IMR-90 (cell line): ENCODE measurements at regions not wholly inside any gene's neighbourhood (a gene's known extent, or its start where the extent isn't known, plus 50 kb on each side); places are given as distances from the start of the nearest gene placed in this dataset.

Experiments used
- ATAC-seq: fragments of 200-7000 bp; cut with Tn5 transposase; 2 replicates; pipeline ENCODE4 v1.9.1; 2020; ENCODE audit warnings: low read depth, mild to moderate bottlenecking, moderate library complexity
- BruUV-seq: library from RNA; stranded (reverse); fragments of 400-500 nt; replicated peaks from 2 replicates; lab custom pipeline; 2021; lab: Mats Ljungman, UMichigan
- CTCF ChIA-PET: fragments of 300-600 bp; formaldehyde crosslinking; extraction: SDS; loops from one replicate; lab custom pipeline; 2021; ENCODE audit warnings: antibody characterized with exemption; lab: Yijun Ruan, JAX
- POLR2A ChIA-PET: fragments of 300-600 bp; sonication (Branson Sonifier 250); formaldehyde crosslinking; loops from one replicate; lab custom pipeline; 2022; ENCODE audit warnings: antibody characterized with exemption; ENCODE audit not compliant: unreplicated experiment; lab: Charles Lee
- DNase-seq: peaks from one replicate; pipeline ENCODE4 v3.0.0; 2013
- H2AFZ ChIP-seq: replicated peaks from 2 replicates; pipeline ENCODE3; 2013; ENCODE audit warnings: low read length, mild to moderate bottlenecking; ENCODE audit not compliant: poor library complexity
- H2AK5ac ChIP-seq: 2 replicates; pipeline ENCODE4 v1.6.1; 2013; ENCODE audit warnings: low read depth, low read length, inconsistent platforms
- H2AK9ac ChIP-seq: replicated peaks from 2 replicates; pipeline ENCODE3; 2013; ENCODE audit warnings: mild to moderate bottlenecking, low read depth, low read length, moderate library complexity; ENCODE audit not compliant: poor library complexity
- H2BK120ac ChIP-seq: 2 replicates; pipeline ENCODE4 v1.6.1; 2013; ENCODE audit warnings: low read depth, low read length, inconsistent platforms
- H2BK15ac ChIP-seq: 3 replicates; pipeline ENCODE4 v1.6.1; 2013; ENCODE audit warnings: low read depth, low read length, inconsistent platforms
- H2BK20ac ChIP-seq: 2 replicates; pipeline ENCODE4 v1.6.1; 2013; ENCODE audit warnings: low read depth, mild to moderate bottlenecking, inconsistent platforms, low read length, moderate library complexity
- H2BK5ac ChIP-seq: 2 replicates; pipeline ENCODE4 v1.6.1; 2013; ENCODE audit warnings: mild to moderate bottlenecking, low read depth, low read length, inconsistent platforms; ENCODE audit not compliant: poor library complexity, severe bottlenecking
- H3K14ac ChIP-seq: replicated peaks from 2 replicates; pipeline ENCODE4 v1.6.1; 2013; ENCODE audit warnings: low read depth, low read length, inconsistent platforms
- H3K18ac ChIP-seq: 2 replicates; pipeline ENCODE4 v1.6.1; 2013; ENCODE audit warnings: low read depth, low read length, control low read depth
- H3K23ac ChIP-seq: 2 replicates; pipeline ENCODE4 v1.6.1; 2013; ENCODE audit warnings: low read depth, low read length, inconsistent platforms
- H3K27ac ChIP-seq: 2 replicates; pipeline ENCODE4 v1.5.1; 2013; ENCODE audit warnings: mild to moderate bottlenecking, control low read depth, low read length; ENCODE audit not compliant: insufficient read depth
- H3K27me3 ChIP-seq: 2 replicates; pipeline ENCODE4 v1.6.1; 2013; ENCODE audit warnings: low read length; ENCODE audit not compliant: control insufficient read depth, insufficient read depth
- H3K36me3 ChIP-seq: 2 replicates; pipeline ENCODE4 v1.6.1; 2013; ENCODE audit warnings: low read length, mixed read lengths; ENCODE audit not compliant: control insufficient read depth, insufficient read depth
- H3K4ac ChIP-seq: 2 replicates; pipeline ENCODE4 v1.6.1; 2013; ENCODE audit warnings: low read depth, low read length, inconsistent platforms
- H3K4me1 ChIP-seq: 2 replicates; pipeline ENCODE4 v1.6.1; 2013; ENCODE audit warnings: low read length, mixed read lengths; ENCODE audit not compliant: control insufficient read depth, insufficient read depth
- H3K4me2 ChIP-seq: 2 replicates; pipeline ENCODE4 v1.6.1; 2013; ENCODE audit warnings: low read depth, mild to moderate bottlenecking, control low read depth, low read length, moderate library complexity
- H3K4me3 ChIP-seq: 2 replicates; pipeline ENCODE4 v1.5.1; 2013; ENCODE audit warnings: low read depth, mild to moderate bottlenecking, control low read depth, low read length, moderate library complexity; ENCODE audit not compliant: insufficient read depth
- H3K56ac ChIP-seq: 2 replicates; pipeline ENCODE4 v1.6.1; 2013; ENCODE audit warnings: low read length, inconsistent platforms; ENCODE audit not compliant: insufficient read depth; ENCODE audit errors: extremely low read depth
- H3K79me1 ChIP-seq, 2 experiments: 2 replicates each; pipeline ENCODE4 v1.6.1; 2013; ENCODE audit warnings: low read length in 2 of 2, inconsistent platforms in 1 of 2, low read depth in 1 of 2
- H3K9ac ChIP-seq: 2 replicates; pipeline ENCODE4 v1.6.1; 2013; ENCODE audit warnings: low read depth, low read length, control low read depth
- H3K9me1 ChIP-seq: 2 replicates; pipeline ENCODE4 v1.6.1; 2013; ENCODE audit warnings: low read length, inconsistent platforms; ENCODE audit not compliant: insufficient read depth
- H3K9me3 ChIP-seq: 2 replicates; pipeline ENCODE4 v1.6.1; 2013; ENCODE audit warnings: low read length; ENCODE audit not compliant: control insufficient read depth, insufficient read depth
- H4K20me1 ChIP-seq: 2 replicates; pipeline ENCODE4 v1.6.1; 2013; ENCODE audit warnings: low read length, inconsistent platforms; ENCODE audit not compliant: insufficient read depth
- H4K5ac ChIP-seq: 2 replicates; pipeline ENCODE4 v1.6.1; 2013; ENCODE audit warnings: mild to moderate bottlenecking, low read depth, low read length, control low read depth
- H4K8ac ChIP-seq, 2 experiments: 2 replicates each; pipeline ENCODE4 v1.6.1; 2013; ENCODE audit warnings: low read depth in 2 of 2, low read length in 2 of 2, control low read depth in 1 of 2, inconsistent platforms in 1 of 2
- H4K91ac ChIP-seq: 2 replicates; pipeline ENCODE4 v1.6.1; 2013; ENCODE audit warnings: low read depth, low read length, inconsistent platforms; ENCODE audit not compliant: insufficient read depth
- FOS ChIP-seq: fragments of 150-350 bp; IDR thresholded peaks from 2 replicates; pipeline ENCODE4 v1.6.1; 2016; ENCODE audit warnings: low read depth, low read length
- RAD21 ChIP-seq: IDR thresholded peaks from 2 replicates; pipeline ENCODE4 v1.6.1; 2012; ENCODE audit warnings: low read length, improper control_type of control experiment
- USF2 ChIP-seq: fragments of 150-350 bp; IDR thresholded peaks from 2 replicates; pipeline ENCODE4 v1.6.1; 2017; ENCODE audit warnings: mild to moderate bottlenecking, antibody characterized with exemption, low read length, low read depth
- WGBS, 2 experiments: methylation state at CpG; one replicate each; pipeline versions ENCODE4 v1.1.5 to v1.1.7; 2013; ENCODE audit warnings: missing lambda C conversion rate in 2 of 2; ENCODE audit not compliant: insufficient read length in 1 of 2; ENCODE audit errors: extremely low coverage in 2 of 2; 5-methylcytosine and 5-hydroxymethylcytosine counted together
- dilution Hi-C: fragments of 300-500 bp; cut with HindIII; formaldehyde crosslinking; loops from one replicate; pipeline ENCODE4 v1.14.3; 2018; ENCODE audit warnings: low sequenced_read_pairs; ENCODE audit not compliant: unreplicated experiment
- in situ Hi-C: fragments of 300-500 bp; cut with MboI; formaldehyde crosslinking; loops from 3 replicates; pipeline ENCODE4 v1.14.3; 2019; ENCODE audit warnings: low sequenced_read_pairs, inconsistent platforms, mixed read lengths
- intact Hi-C: fragments of 100-400 bp; cut with micrococcal nuclease; formaldehyde crosslinking; loops from 2 replicates; pipeline ENCODE4 v1.10.0; 2022

- no peak overlapping the region for H3K23ac ChIP-seq
- H4K20me1 ChIP-seq, result no peaks in the 10 kb centered on the region
- no peak overlapping the region for H4K91ac ChIP-seq
- no peak overlapping the region for H3K18ac ChIP-seq
- intact Hi-C loops, result no loop called here
- no TSS peak for BruUV-seq
- ChIA-PET POLR2A (no interaction called here), CTCF (no interaction called here)
- no peak overlapping the region for H3K56ac ChIP-seq
- H3K79me1 ChIP-seq, result no peaks in the 10 kb centered on the region
- H2BK120ac ChIP-seq, result no peak overlapping the region
- H2BK15ac ChIP-seq, result no peak overlapping the region
- H2AFZ ChIP-seq, result no peak overlapping the region
- H3K4ac ChIP-seq, result no peak overlapping the region
- H3K36me3 ChIP-seq, result no peaks in the 10 kb centered on the region
- no peak overlapping the region for H2AK9ac ChIP-seq
- no peak overlapping the region for H3K14ac ChIP-seq
- no peak overlapping the region for H3K27ac ChIP-seq
- no peaks in the 10 kb centered on the region for H3K9me1 ChIP-seq
- H4K8ac ChIP-seq, result no peak overlapping the region
- dilution Hi-C loops, result no loop called here
- no peak overlapping the region for H3K4me2 ChIP-seq
- no CpG with 5 or more reads among the region's 8 CpGs for WGBS, 2 experiments
- ATAC-seq (no peak), DNase-seq (no peak)
- H2BK5ac ChIP-seq, result no peak overlapping the region
- no peaks in the 10 kb centered on the region for H3K4me1 ChIP-seq
- no peak overlapping the region for H2BK20ac ChIP-seq
- no peak overlapping the region for H3K4me3 ChIP-seq
- no peaks in the 10 kb centered on the region for H3K27me3 ChIP-seq
- no peak overlapping the region for H4K5ac ChIP-seq
- no peak overlapping the region for H2AK5ac ChIP-seq
- peaks cover 4% of the 10 kb centered on the region; the same call in 1 of the 2 replicates for H3K9me3 ChIP-seq
- TF ChIP-seq USF2 (no peak), RAD21 (no peak), FOS (no peak)
- no peak overlapping the region for H3K9ac ChIP-seq
- in situ Hi-C loops, result no loop called here
Observed at GRCh38 chrX:87874043-87874442, 356.4 kb downstream of the KLHL4 start.
